ACC112 (cell line): ENCODE measurements at regions not wholly inside any gene's neighbourhood (a gene's known extent, or its start where the extent isn't known, plus 50 kb on each side); places are given as distances from the start of the nearest gene placed in this dataset.
"Not testable (repeated sequence)": the region's sequence is repeated elsewhere in the genome, so short reads cannot be mapped to it uniquely, and the experiment has no call there.

Source experiments
- H2AFZ ChIP-seq: fragments of 200-600 bp; sonication (generic); one replicate; pipeline ENCODE4 v1.6.0; 2017; ENCODE audit warnings: antibody characterized with exemption, low read length; ENCODE audit not compliant: unreplicated experiment
- H3K27ac ChIP-seq: fragments of 200-600 bp; sonication (generic); 2 replicates; pipeline ENCODE4 v1.5.1; 2014; ENCODE audit warnings: low read depth, mild to moderate bottlenecking, antibody characterized with exemption, low read length, moderate library complexity
- H3K27me3 ChIP-seq: fragments of 200-600 bp; sonication (generic); 2 replicates; pipeline ENCODE4 v1.6.1; 2014; ENCODE audit warnings: mild to moderate bottlenecking, antibody characterized with exemption, low read length, moderate library complexity, mixed read lengths; ENCODE audit not compliant: insufficient read depth
- H3K36me3 ChIP-seq: fragments of 200-600 bp; sonication (generic); 2 replicates; pipeline ENCODE4 v1.6.1; 2016; ENCODE audit warnings: mild to moderate bottlenecking, antibody characterized with exemption, low read length, moderate library complexity, mixed read lengths; ENCODE audit not compliant: insufficient read depth
- H3K4me1 ChIP-seq: fragments of 200-600 bp; sonication (generic); one replicate; pipeline ENCODE4 v1.6.1; 2016; ENCODE audit warnings: low read length, mixed read lengths; ENCODE audit not compliant: insufficient read depth, unreplicated experiment, control insufficient read depth
- H3K4me3 ChIP-seq: fragments of 200-600 bp; sonication (generic); 2 replicates; pipeline ENCODE4 v1.5.1; 2014; ENCODE audit warnings: mild to moderate bottlenecking, low read depth, low read length
- H3K79me2 ChIP-seq: fragments of 200-600 bp; sonication (generic); one replicate; pipeline ENCODE4 v1.6.0; 2016; ENCODE audit warnings: low read length; ENCODE audit not compliant: control insufficient read depth, unreplicated experiment, insufficient read depth

DNA sequence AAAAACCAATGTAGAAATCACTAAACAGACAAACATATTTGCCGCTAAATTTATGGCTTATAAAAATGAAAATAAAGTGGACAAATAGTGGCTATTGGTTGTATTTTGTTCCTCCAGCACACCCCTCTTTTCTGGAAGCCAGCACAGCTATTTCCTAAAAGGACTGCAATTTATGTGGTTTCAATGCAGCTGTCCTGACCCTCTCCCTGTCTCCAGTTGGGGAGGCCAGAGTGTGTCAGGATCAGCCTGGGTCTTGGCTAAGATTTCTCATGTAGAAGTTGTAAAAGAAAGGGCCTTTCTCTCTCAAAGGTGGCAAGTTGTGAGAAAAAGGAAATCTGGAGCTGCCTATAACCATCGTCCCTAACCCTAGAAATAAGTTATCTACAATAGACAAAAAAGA lies 165.6 kb downstream of the ALDH8A1 start:
- Histone ChIP-seq H3K79me2 (no peaks in the 10 kb centered on the region), H3K4me1 (peaks cover 10% of the 10 kb centered on the region), H2AFZ (no peak overlapping the region), H3K36me3 (no peaks in the 10 kb centered on the region), H3K4me3 (no peak overlapping the region), H3K27me3 (no peaks in the 10 kb centered on the region), H3K27ac (no peak overlapping the region)

DNA sequence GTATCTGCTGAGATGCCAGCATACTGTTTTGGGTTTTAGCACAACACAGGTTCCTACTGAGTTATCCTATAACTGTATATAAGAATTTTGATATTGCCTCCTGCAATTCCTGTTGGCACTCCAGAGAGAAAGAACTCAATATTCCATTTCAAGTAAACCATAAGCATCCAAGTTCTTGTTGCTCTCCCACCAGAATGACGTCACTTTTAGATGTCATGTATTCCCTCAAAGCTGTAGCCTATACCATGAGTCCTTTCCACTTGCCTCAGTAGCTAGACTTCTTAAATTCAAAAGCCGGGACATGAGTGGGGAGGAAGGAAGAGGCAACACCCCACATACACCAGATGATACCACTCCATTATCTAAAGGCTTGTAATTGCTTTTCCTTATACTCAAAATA lies 171.5 kb downstream of the ALDH8A1 start:
- peaks cover 13% of the 10 kb centered on the region for H3K4me1 ChIP-seq
- no peak overlapping the region for H3K27ac ChIP-seq
- H3K79me2 ChIP-seq = no peaks in the 10 kb centered on the region
- H3K27me3 ChIP-seq = no peaks in the 10 kb centered on the region
- no peaks in the 10 kb centered on the region for H3K36me3 ChIP-seq
- no peak overlapping the region for H2AFZ ChIP-seq
- no peak overlapping the region for H3K4me3 ChIP-seq

DNA sequence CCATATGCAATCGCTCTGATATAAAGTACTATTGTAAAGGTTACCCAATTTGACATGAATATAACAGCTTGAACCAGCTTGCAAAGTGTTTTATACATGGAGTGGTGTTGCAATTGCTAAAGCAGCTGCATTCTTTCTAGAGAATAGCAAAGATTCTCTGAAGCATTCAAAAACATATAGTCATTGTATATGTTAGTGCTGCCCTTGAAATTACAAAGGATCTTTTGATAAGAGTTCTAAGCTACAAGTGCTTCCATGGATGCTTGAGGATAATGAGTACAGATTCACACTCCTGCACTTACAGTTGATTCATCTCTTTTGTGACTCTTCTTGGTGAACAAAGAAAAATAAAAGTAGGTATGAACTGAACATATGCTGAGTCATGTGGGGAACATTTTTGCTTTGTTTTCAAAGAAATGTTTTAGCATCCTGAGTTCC lies 175.7 kb downstream of the ALDH8A1 start:
- Histone ChIP-seq H3K79me2 (no peaks in the 10 kb centered on the region), H3K4me3 (no peak overlapping the region; the same call in 1 of the 2 replicates), H3K27ac (peak overlapping the region; percentile 49), H2AFZ (peak overlapping the region; percentile 53), H3K27me3 (no peaks in the 10 kb centered on the region; the same call in 1 of the 2 replicates), H3K4me1 (peaks cover 13% of the 10 kb centered on the region), H3K36me3 (no peaks in the 10 kb centered on the region)

DNA sequence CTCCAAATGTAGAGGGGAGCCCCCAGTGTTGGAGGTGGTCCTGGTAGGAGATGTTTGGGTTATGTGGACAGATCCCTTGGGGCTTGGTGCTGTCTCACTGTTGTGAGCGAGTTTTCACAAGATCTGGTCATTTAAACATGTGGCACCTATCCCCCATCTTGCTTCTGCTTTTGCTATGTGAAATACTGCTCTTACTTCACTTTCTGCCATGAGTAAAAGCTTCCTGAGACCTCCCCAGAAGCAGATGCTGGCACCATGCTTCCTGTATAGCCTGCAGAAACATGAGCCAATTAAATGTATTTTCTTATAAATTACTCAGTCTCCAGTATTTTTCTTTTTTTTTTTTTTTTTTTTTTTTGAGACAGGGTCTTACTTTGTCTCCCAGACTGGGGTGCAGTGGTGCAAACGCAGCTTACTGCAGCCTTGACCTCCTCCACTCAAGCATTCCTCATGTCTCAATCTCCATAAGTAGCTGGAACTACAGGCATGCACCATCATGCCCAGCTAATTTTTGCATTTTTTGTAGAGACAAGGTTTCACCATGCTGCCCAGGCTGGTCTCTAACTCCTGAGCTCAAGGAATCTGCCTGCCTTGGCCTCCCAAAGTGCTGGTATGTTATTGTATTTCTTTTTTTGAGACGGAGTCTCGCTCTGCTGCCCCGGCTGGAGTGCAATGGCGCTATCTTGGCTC lies 177.1 kb downstream of the ALDH8A1 start:
- Histone ChIP-seq H3K4me3 (no peak overlapping the region), H3K27me3 (no peaks in the 10 kb centered on the region; the same call in 1 of the 2 replicates), H2AFZ (no peak overlapping the region), H3K36me3 (no peaks in the 10 kb centered on the region), H3K79me2 (no peaks in the 10 kb centered on the region), H3K27ac (no peak overlapping the region), H3K4me1 (peaks cover 13% of the 10 kb centered on the region)

DNA sequence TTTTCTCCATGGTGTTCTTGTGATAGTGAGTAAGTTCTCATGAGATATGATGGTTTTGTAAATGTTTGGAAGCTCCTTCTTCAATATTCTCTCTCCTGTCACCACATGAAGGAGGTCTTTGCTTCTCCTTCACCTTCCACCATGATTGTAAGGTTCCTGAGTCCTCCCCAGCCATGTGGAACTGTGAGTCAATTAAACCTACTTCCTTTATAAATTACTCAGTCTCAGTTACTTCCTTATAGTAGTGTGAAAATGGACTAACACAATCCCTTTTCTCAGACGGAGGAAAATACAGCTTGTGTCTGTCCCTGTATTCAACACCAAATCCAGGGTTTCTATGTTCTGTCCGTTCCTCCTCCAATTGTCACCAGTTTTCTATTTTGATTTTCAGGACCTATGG lies 181.0 kb downstream of the ALDH8A1 start:
- H3K36me3 ChIP-seq = no peaks in the 10 kb centered on the region
- no peak overlapping the region for H2AFZ ChIP-seq
- no peaks in the 10 kb centered on the region for H3K79me2 ChIP-seq
- no peak overlapping the region for H3K4me3 ChIP-seq
- no peak overlapping the region for H3K27ac ChIP-seq
- no peaks in the 10 kb centered on the region; the same call in 1 of the 2 replicates for H3K27me3 ChIP-seq
- H3K4me1 ChIP-seq = peaks cover 2% of the 10 kb centered on the region

DNA sequence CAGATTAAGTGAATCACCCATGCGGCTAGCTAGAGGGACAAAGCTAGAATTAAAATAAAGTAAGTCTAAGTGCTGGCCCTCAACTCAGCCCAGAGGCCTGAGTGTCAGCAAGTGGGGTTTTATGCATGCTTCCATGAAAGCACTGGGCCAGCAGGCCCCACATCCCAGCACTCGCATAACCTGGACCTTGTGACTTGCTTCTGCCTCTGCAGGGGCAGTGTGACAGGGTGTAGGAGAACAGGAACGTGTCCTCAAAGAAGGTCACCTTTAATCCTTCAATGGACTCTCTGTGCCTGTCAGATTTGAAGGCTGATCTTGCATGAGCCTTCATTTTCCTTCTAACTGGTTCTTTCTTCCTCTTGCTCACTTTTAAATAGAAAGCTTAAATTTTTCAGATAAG lies 183.4 kb downstream of the ALDH8A1 start:
- H3K4me3 ChIP-seq = no peak overlapping the region
- H3K27me3 ChIP-seq = no peaks in the 10 kb centered on the region; the same call in 1 of the 2 replicates
- H3K36me3 ChIP-seq = no peaks in the 10 kb centered on the region
- H3K27ac ChIP-seq = no peak overlapping the region
- H3K4me1 ChIP-seq = no peaks in the 10 kb centered on the region
- no peak overlapping the region for H2AFZ ChIP-seq
- H3K79me2 ChIP-seq = no peaks in the 10 kb centered on the region

DNA sequence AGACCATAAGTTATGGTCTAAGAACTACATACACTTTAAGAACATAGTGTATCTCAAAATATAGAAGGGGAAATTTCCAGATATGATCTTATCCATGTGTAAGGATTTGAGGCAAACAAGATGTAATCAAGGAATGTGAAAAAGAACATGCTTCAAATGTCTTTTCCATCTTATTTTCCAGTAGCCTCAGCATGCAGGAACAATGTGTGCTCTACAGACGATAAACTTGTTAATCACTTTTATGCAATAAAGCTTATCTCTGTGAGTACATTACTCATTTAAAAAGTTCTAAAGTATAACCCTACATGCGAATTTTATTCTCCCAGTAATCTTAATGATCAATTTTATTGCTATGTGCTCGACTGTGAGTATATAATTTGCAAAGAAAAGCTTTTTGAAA lies 185.2 kb downstream of the ALDH8A1 start:
- no peaks in the 10 kb centered on the region; the same call in 1 of the 2 replicates for H3K27me3 ChIP-seq
- no peaks in the 10 kb centered on the region for H3K79me2 ChIP-seq
- H3K27ac ChIP-seq = no peak overlapping the region
- H3K4me1 ChIP-seq = no peaks in the 10 kb centered on the region
- no peaks in the 10 kb centered on the region for H3K36me3 ChIP-seq
- H2AFZ ChIP-seq = no peak overlapping the region
- no peak overlapping the region for H3K4me3 ChIP-seq

DNA sequence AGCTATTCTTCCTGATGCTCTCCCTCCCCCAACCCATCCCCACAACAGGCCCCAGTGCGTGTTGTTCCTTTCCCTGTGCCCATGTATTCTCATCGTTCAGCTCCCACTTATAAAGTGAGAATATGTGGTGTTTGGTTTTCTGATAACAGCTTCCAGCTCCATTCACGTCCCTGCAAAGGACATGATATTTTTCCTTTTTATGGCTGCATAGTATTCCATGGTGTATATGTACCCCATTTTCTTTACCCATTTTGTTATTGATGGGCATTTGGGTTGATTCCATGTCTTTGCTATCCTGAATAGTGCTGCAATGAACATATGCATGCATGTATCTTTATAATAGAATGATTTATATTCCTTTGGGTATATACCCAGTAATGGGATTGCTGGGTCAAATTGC lies 186.3 kb downstream of the ALDH8A1 start:
- not testable (repeated sequence) for H3K4me3 ChIP-seq, H3K79me2 ChIP-seq, H3K4me1 ChIP-seq, H3K27ac ChIP-seq, H3K36me3 ChIP-seq, H2AFZ ChIP-seq, H3K27me3 ChIP-seq

DNA sequence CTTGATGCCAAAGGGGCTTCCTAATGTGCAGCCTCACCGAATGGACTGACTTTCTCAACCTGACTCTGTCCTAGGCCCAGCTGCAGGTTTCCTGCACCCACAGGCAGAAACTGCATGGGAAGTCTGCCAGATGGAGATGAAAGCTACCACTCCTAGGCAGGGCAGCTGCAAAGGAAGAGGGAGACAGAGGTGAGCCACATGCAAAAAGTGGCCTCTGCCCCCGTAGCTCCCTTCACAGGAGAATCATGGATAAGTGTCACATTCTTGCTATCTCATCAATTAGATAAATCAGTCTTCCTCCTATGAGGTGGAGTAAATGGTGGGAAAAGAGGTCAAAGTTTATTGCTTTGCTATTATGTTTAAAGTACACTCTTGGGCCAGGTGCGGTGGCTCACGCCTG lies 191.3 kb downstream of the ALDH8A1 start:
- Histone ChIP-seq H3K4me1 (peaks cover 10% of the 10 kb centered on the region), H3K27me3 (no peaks in the 10 kb centered on the region), H3K36me3 (no peaks in the 10 kb centered on the region), H2AFZ (no peak overlapping the region), H3K27ac (no peak overlapping the region), H3K79me2 (no peaks in the 10 kb centered on the region), H3K4me3 (no peak overlapping the region)

DNA sequence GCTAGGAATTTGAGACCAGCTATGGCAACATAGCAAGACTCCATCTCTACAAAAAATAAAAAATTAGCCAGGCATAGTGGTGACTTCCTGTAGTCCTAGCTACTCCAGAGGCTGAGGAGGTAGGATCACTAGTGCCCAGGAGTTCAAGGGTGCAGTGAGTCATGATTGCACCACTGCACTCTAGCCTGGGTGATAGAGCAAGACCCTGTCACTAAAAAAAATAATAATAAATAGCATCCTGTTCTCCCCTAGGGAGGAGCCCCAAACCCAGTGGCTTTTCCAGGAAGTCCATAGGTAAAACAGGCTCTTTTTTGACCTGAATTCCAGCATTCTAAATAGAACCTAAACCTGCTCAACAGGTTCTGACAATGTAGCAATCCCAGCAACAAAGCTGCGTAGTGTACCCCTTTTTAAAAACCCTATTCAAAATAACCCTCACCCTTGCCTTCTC lies 192.0 kb downstream of the ALDH8A1 start:
- peaks cover 10% of the 10 kb centered on the region for H3K4me1 ChIP-seq
- no peaks in the 10 kb centered on the region for H3K27me3 ChIP-seq
- H3K27ac ChIP-seq = no peak overlapping the region
- H2AFZ ChIP-seq = no peak overlapping the region
- no peaks in the 10 kb centered on the region for H3K36me3 ChIP-seq
- no peak overlapping the region for H3K4me3 ChIP-seq
- no peaks in the 10 kb centered on the region for H3K79me2 ChIP-seq

DNA sequence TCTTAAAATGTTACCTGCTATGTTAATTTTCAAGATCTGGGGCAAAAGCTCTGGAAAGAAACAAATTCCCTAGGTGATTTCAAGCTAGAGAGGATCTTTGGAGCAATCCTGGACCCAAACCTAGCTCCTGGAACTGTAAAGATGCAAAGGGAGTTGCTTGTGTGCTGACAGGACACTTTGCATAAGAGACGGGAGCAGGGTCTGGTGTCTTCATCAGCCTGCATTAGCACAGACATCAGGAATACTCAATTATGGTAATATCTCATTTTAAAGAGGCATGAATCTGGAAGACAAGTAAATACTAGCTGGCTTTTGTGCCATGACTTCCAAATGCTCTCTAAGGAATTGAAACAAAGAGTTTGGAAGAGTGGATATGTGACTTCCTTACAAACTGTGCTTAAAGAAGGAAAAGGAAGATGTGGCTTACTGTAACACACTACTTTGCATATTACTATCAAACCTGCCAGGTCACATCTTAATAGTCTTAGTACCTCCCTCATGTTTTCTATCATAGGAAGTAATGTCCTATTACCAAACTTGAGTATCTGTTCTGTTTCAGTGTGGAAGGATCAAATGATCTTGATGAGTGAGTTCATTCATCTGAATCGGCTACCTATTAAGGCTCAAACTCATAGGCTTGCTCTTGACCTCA lies 193.4 kb downstream of the ALDH8A1 start:
- no peak overlapping the region for H3K4me3 ChIP-seq
- no peaks in the 10 kb centered on the region for H3K27me3 ChIP-seq
- H3K79me2 ChIP-seq = no peaks in the 10 kb centered on the region
- no peak overlapping the region for H3K27ac ChIP-seq
- H2AFZ ChIP-seq = no peak overlapping the region
- H3K4me1 ChIP-seq = peaks cover 10% of the 10 kb centered on the region
- H3K36me3 ChIP-seq = no peaks in the 10 kb centered on the region
